Stimulated activated CD4-positive, alpha-beta T cell treated with anti-CD3 and anti-CD28 coated beads, Interleukin-4, amount 100 ng/mL, for 24 hours (primary cell): ENCODE measurements at regions not wholly inside any gene's neighbourhood (a gene's known extent, or its start where the extent isn't known, plus 50 kb on each side); places are given as distances from the start of the nearest gene placed in this dataset.
"Not testable (repeated sequence)": the region's sequence is repeated elsewhere in the genome, so short reads cannot be mapped to it uniquely, and the experiment has no call there.

Source experiments
- DNase-seq: peaks from one replicate; pipeline ENCODE4 v3.0.0-alpha.2; 2020

DNA sequence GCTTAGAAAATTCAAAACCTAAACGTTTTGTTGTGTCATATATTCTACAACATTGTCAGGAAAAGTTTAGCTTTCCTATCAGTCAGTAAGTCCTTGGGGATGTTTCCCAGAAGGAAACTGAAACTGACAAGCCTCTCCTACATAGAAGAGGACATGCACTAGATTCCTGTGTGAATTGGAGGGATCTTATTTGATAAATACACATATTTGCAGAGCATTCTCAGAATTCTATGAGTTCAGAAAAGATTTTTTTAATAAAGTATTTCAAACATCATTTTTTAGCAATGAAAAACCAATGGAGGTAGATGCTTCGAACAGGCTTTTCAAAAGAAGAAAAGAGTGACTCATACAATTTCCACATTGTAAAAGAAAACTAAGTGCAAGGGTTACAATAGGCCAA lies 1706.7 kb downstream of the SUCLG1 start:
- DNase-seq = no peak

DNA sequence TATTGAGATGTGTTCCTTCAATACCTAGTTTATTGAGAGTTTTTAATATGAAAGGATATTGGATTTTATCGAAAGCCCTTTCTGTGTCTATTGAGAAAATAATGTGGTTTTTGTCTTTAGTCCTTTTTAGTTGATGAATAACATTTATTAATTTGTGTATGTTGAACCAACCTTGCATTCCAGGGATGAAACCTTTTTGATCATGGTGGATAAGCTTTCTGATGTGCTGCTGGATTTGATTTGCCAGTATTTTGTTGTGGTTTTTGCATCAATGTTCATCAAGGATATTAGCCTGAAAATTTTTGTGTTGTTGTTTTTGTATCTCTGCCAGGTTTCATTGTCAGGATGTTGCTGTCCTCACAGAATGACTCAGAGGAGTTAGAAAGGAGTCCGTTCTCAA lies 1710.4 kb downstream of the SUCLG1 start:
- no peak for DNase-seq

DNA sequence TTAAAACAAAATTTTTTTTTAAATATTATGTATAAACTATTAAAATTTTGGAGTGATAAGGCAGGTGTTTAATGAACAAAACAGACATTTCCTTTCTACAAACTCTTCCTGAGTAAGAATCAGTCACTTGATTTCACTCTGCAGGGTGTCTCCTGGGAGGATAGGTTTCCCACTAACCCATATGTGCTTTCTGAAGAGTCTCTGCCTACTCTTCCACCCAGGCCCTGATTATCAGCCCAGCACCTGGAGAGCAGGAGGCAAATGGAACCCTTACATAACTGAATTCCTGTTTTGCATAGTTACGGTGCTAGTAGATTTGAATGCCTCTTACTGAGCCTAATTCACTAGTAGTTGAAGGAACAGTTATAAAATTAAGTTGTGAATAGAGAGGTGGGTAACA lies 1718.6 kb downstream of the SUCLG1 start:
- DNase-seq = no peak

DNA sequence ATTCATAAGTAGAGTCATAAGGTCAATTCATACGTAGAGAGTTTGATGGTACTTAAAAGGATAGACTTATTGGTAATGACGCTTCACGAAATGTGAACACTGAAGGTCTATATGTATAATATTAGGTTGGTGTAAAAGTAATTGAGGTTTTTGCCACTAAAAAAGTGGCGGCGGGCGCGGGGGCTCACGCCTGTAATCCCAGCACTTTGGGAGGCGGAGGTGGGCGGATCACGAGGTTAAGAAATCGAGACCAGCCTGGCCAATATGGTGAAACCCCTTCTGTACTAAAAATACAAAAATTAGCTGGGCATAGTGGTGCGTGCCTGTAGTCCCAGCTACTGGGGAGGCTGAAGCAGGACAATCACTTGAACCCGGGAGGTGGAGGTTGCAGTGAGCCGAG lies 1721.1 kb downstream of the SUCLG1 start:
- DNase-seq = not testable (repeated sequence)

DNA sequence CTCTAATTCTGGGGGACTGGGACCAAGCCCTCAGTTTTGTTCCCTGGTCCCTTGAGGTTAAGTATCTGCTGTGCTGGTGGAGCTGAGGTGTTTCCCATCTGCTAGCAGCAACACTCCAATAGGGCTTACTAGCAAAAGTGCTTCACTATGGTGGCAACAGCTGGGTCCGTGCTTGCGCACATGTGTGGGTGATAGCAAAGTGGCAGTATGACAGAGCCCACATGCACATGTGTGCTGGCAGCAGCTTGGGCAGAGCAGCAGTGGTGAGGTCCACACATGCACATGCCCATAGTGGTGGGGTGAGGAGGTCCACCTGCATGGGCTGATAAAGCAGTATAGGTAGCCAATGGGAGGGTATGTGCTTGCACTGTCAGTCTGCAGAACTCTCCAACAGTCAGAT lies 1723.7 kb downstream of the SUCLG1 start:
- DNase-seq = no peak

DNA sequence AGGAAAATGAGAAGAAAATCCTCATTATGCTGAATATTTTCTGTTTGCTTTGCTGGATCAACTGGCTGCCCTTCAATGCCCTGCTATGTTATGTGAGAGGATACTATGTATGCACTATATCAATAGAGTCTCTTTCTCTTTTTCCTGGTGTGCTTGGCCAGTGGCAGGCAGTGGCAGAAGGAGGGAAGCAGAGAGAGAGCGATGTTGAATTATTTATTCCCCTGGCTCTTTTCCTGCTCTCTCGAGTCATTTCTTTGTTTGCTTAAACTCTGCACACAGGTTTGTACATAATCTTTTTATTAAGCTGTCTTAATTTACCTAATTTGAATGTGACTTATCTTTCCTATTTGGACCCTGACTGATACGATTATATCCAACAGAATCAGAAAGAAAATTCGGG lies 1727.3 kb downstream of the SUCLG1 start:
- no peak for DNase-seq

DNA sequence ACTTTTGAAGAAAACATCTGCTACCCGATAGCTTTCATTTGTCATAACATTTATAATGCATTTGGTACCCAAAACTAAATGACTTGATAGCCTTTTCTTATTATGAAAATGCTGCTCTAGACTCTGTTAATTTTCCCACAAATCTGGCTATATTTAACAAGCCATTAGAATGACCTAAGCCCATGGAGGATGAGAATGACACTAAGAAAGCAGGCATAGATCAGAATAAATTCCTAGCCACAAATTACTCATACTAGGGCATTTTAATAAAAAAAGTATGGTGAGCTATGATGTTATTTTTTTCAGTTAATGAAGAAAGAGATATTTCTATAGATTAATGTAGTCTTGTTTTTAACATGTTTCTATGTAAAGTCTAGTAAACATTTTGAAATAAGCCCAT lies 1728.3 kb downstream of the SUCLG1 start:
- no peak for DNase-seq

DNA sequence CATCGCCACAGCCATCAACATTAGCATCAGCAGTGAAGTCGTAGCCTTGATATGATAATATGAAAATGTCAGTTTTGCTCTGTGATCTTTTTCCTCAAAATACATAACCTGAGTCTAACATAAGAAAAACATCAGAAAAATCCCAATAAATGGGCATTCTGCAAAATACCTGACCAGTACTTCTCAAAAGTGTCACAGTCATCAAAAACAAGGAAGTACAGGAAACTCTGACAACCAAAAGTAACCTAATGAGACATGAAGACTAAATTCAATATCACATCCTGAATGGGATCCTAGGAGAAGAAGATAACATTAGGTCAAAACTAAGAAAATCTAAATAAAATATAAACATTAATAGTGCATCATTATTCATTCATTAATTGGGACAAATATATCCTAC lies 1731.0 kb downstream of the SUCLG1 start:
- DNase-seq = no peak

DNA sequence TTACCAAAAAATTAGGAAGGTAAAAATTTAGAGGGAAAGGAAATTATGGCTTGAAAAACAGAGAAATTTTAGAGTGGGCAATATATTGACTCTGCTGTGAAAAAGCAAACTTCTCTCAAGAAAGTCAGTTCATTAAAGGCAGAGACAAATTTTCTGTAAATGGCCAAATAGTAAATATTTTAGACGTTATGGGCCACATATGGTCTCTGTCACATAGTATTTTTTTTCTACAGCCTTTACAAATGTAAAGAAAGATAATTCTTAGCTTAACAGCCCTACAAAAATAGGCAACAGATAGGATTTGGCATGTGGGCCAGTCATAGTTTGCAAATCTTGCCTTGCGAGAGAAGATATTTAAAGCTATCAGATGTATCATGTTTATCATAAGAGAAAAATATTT lies 1750.4 kb downstream of the SUCLG1 start:
- no peak for DNase-seq

DNA sequence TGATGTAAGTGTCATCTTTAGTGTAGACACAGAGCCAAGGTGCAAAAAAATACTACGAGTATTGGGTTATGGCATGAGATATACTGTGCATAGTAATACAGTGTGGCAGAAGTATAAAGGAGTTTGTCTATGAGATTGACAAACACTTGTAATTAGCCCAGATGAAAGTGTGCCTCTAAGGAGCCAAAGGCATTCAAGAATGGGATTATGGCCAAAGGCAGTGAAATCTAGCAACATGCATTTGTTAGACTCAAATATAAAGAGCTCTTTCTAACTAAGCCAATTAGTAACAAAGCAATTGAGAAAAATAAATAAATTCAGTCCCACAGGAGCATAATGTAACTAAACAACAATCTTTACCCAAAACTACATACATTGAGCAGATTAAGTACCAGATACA lies 1761.8 kb downstream of the SUCLG1 start:
- DNase-seq = no peak

DNA sequence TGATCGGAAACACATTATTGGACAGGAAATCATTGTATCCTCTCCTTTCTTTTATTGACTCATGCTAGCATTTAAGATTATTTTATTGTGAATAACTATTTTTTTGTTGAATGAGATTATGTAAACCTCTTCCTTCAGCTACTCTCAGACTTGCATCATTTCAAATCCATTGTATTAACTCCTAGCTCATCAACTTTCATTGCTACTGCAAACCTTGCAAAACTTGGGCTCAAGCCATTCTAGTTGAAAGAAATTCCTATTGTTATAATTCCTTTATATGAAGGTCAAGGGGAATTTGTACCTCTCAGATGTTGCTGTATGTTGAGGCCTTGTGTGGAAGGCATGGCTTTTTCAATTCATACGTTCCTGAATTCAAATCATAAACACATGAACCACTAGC lies 1764.6 kb downstream of the SUCLG1 start:
- no peak for DNase-seq

DNA sequence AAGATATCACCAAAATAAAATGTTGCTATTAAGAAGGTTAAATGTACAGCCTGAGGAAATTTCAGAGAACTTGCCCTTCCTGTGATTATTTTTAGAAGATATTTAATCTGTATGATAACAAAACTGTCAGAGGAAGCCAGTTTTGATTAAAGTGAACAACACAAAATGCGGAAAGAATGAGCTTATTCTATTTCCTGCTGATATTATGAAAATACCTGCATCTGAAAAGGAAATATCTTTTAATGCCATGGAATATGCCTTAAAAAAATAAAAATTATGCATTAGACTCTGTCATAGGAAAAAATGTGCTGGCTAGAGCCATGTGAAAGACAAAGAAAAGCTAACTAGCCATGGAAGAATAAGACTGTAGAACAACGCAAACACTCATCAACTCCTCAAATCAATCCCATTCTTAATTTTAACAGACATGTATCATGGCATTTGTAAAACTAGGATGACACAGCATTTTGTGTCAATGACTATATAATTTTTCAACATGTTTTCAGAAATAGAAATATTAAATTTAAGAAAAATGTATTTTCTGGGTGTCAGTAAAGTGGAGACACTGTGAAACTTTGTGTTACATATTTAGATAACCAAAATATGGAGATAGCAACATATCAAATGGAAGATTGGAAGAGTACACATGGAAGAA lies 1768.2 kb downstream of the SUCLG1 start:
- no peak for DNase-seq

DNA sequence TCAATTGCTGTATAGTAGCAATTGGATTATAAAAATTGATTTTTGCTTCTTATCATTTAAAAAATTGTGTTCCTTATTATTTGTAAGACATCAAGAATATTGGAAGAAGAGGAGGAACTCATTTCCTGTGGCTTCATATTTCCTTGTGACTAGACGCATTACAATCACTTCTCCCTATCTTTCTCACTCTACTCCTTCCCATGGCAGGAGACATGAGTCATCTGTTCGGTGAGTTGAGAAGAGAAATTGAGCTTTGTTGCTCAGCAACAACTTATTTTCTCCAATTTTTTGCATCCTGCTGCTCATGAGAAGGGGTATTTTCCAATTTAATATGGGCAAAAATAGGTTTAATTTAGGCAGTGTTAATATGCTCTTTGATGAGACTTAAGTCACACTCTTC lies 1783.9 kb downstream of the SUCLG1 start:
- no peak for DNase-seq

DNA sequence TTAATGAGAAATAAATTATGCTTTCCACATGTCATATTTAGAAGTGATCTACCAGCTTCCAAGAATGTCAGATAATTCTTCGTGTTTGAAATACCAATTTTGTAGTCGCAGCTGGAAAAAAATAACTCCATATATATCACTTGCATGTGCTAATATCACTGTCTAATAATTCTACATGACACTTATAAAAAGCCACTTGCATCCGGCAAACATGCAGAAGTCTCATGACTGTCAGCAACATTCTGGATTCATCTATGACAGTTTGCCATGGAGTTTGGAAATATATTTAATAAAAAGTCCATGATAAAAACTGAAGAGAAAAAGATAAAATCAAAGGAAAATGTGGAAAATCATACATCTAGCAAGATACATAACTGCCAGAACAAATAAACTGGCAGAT lies 1784.4 kb downstream of the SUCLG1 start:
- DNase-seq = no peak

DNA sequence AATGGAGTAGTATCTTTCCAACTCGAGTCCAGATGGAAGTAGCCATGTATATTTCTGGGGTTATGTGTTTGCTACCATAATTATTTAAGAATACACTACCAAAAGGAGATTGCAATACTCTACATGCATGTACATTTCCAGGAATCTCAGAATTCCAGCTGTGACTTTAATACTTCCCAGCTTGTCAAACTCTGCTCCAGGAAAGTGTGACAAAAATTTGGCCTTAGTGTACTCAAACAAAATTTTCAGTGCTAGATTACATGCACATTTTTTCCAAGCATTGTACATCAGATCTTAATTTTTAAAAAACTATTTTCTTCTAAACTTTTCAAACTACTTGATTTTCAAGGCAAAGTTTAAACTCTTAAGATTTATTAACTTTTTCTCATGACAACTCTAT lies 1791.6 kb downstream of the SUCLG1 start:
- DNase-seq = no peak

DNA sequence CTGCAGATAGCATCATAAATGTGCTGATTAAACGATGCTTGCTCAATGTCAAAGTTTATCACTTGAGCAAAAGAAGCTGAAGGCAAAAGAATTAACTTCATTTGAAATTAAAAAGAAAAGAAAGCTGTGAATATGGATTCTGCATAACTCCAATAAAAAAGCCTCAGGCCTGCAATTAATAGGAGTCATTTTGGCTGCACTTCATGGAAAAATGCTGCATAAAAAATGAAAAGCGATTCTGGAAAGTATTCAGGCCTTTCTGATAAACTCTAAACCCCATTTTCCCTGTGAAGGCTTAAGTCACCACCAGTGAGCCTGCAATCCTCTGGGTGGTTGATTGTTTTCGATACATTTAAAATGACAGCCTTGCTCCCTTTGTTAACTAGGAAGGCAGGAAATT lies 1793.4 kb downstream of the SUCLG1 start:
- DNase-seq = no peak

DNA sequence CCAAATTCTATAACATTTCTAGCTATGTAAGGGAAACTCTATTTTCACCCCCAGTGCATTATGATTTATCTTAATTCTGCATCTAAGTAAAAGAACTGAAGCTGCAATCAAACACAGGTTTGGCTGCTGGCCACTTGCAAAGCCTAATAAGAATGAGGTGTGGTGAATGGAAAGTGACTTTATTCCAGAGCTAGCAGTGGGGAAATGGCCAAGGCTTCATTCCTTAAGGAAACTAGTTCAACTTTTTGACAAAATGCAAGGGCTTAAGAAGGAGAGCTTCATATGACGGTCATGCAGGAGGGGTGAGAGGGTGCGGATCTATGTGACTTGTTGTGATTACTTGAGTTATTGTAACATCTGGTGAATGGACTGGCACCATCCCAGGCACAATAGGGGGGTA lies 1802.0 kb downstream of the SUCLG1 start:
- no peak for DNase-seq

DNA sequence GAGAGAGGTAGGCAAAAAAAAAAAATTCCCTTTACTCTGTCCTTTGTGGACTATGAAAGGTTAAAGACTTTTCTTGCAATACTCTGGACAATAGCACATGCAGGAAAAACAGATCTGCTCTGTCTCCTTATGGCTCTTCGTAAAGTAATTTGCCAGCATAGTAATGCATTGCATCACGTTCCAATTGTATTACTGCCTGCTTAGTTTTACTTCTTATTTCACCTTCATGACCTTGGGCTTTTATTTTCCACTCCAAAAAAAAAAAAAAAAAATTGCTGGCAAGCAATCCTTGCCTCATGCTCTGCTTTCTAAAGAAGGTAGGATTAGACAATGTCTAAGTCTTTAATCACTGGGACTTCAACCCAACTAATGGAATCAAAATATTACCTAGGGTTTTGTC lies 1802.7 kb downstream of the SUCLG1 start:
- no peak for DNase-seq

DNA sequence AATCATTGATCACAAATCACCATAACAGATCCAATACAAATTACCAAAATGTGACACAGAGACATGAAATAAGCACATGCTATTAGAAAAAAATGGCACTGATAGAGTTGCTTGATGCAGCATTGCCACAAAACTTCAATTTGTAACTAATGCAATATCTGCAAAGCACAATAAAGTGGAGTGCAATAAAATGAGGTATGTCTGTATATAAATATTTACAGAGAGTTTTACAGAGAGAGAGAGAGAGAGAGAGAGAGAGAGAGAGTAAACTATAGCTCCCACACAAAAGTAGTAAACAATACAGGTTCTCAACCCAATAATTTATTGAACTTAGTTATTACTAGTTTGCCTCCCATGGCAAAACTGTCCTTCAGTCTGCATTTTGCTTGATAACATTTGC lies 1807.0 kb downstream of the SUCLG1 start:
- DNase-seq = no peak

DNA sequence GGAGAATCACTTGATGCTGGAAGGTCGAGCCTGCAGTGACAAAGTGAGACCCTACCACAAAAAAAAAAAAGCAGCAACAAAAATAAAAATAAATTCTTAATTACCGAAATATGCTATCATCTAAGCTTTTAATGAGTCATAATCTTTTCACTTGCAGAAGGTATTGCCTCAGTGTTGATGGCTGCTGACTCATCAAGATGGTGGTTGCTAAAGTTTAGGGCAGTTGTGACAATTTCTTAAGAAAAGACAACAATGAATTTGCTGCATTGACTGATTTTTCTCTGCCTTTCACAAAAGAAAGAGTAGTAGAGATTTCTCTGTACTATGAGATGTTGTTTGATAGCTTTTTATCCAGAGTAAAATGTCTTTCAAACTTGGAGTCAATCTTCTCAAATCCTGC lies 1809.0 kb downstream of the SUCLG1 start:
- no peak for DNase-seq

DNA sequence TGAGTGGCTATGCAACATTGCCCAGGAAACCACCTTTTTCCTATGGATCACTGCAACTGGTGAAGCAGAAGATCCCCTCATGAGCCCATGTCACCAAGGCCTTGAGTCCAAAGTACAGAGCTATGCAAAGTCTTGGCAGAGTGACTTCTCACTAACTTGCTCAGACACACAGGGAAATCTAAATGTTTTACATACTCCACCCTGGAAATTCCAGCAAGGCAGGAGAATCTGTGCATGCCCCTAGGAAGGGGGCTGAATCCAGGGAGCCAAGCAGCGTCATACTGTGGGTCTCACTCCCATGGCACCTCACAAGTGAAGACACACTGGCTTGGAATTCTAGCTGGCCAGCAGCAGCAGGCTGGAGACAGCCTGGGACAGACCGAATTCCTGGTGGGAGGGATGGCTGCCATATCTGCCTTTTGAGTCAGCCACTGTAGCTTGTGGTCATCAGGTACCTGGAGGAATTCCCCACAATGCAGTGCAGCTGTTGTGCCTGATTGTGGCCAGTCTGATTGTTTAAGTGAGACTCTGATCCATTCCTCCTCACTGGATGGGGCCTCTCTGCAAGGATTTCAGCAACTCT lies 1817.4 kb downstream of the SUCLG1 start:
- DNase-seq = no peak

DNA sequence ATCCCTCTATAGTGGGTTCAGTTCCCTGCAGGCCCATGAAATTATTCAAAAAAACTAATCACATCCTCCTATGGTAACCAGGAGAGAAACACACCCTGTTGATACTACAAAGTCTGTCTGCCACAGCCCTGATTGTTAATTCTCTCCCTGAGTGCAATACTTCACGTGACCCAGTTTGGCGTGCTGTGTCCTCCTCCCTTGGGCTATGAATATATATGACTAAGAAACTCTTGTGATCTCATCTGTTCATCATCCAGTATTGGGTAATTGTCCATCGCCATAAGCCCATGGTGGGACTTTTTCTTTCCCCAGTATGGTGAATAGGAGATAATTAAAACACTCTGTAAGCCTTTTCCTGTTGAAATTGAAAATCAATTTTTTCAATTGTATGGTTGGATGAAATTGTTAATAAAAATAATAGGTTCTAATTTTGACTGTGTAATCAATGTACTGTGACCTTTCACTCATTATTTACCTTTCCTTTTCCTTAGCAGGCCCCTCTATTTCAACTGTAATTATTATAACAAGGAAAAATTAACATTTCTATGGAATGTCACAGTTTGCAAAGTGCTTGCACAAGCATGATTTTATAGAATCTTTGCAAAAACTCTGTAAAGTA lies 1822.6 kb downstream of the SUCLG1 start:
- no peak for DNase-seq

DNA sequence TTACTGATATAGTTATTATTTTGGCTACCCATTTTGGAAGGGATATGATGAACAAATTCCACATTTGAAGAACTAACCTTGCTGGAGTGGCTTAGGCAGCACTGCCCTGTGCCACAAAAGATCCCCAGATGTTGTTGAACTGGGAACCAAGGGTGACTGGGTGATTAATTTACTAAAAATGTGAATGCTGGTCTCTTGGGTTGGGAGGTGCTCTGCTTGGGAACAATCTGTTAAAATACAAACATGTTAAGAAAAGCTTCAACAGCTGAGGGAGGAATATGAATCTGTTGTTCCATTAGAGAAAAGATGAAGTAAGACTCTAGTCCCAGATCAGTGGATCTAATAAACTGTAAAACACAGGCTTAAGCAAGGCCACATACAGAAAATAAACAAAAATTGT lies 1860.1 kb downstream of the SUCLG1 start:
- DNase-seq = no peak

DNA sequence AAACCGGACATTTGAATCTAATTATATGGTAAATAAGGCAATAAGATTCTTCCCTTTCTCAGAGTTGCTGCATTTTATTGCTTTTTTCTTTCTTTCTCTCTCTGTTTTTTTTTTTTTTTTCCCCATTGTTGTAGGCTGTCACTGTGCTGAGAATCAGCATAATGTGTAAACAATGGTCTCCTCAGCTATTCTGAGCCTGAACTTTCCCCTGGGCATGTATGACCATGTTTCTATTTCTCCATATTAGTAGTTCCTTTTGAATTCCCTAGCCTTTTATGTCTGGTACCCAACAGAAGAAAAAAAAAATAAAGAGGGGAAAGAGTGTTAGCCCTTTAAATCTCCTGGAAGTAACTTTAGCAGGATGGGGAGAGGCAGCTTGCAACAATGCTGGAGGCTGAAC lies 1862.5 kb downstream of the SUCLG1 start:
- DNase-seq = no peak

DNA sequence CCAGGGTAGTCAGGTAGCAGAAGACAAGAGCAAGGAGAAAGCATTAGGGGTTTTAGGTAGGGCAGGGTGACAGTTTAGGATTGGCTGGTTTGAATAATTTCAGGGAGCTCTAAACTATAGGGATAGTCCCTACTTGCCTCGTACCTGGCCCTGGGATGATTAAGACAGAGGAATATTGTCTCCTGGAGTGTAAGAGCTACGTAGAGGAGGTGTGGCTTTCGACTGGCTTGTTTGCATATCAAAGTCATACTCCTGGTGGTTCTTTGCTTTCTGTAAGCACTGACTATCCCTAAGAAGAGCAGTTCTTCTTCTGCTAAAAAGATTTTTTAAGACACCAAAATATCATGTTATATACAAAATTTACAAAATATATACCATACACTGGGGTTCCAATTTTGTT lies 1867.4 kb downstream of the SUCLG1 start:
- DNase-seq = no peak
